Left renal cortex interstitium (tissue), 4 donors: ENCODE measurements at regions not wholly inside any gene's neighbourhood (a gene's known extent, or its start where the extent isn't known, plus 50 kb on each side); places are given as distances from the start of the nearest gene placed in this dataset.
"Not testable (repeated sequence)": the region's sequence is repeated elsewhere in the genome, so short reads cannot be mapped to it uniquely, and the experiment has no call there.

ENCODE experiments used
- DNase-seq, 4 donors: peaks; one replicate each; pipeline ENCODE4 v3.0.0-alpha.2; 2013; ENCODE audit warnings: low read depth in 4 of 4, low spot score in 2 of 4, missing footprints in 1 of 4

DNA sequence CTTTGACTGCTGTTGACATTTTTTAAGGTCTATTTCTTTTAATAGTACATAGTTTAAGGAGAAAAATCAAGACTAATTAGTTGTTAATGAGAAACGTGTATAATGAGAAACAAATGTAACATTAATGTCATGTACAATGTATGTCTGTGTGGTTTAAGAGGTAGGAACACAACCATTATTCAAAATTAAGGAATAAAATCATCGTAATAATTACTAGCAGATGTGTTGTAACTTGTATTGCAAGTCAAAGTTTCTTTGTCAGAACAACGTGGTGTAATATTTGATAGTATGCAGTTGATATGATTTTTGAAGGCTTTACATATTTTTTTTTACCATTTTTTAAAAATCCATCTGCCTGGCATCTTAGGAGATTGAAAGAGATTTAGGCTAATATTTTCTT is 120.2 kb upstream of the ARRDC3 start:
- no peak for DNase-seq

- DNase-seq: no peak
Measured at GRCh38 chr5:91500758-91501157, 117.6 kb upstream of the ARRDC3 start.

GRCh38 chr5:91499943-91500531 is 116.9 kb upstream of the ARRDC3 start:
- DNase-seq: peak; percentile 11 to 39 (median 27)

- DNase-seq: no peak
Measured at GRCh38 chr5:91495699-91496098, 112.6 kb upstream of the ARRDC3 start.

DNA sequence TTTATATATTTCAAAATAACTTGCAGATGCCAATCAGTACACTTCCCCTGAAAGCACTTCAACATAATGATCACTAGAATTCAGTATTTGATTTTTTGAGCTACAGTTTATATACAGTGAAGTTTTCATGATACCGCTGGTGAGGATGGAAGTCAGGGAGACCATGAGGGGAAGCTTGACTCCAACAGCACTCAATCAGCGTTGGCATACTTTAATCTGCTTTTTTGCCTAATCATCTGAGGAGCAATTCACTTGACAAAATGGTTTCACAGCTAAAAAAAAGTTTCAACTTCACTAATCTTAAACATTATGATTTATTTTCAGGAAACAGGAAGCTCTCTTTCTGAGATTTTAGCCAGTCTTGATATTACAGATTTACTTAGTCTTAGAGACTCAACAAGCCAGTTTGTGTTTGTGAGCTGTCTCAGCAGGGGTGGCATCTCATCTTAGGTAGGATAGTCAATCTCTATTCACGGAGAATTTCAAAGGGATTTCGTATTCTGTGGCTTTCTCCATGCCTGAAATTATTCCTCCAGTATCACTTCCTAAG is 111.4 kb upstream of the ARRDC3 start:
- DNase-seq: no peak

- DNase-seq: no peak
Measured at GRCh38 chr5:91493086-91493485, 110.0 kb upstream of the ARRDC3 start.

DNA sequence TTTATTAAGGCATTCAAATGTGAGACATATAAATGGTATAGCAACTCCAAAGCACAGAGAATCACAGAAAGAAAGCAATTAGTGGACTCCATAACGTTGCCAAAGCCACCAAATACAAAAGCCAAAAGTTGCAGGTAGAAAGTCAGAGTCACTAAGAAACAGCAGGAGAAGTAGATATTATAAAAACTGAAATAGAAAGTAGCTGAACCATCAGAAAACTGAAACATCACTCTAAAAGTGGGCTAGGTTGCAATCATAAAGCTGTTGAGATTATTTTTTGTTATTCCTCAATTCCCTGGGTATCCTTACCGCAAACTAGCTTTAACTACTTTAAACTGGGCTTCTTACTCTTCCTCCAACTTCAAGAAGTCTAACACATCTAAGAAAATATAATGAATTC is 108.1 kb upstream of the ARRDC3 start:
- DNase-seq: no peak

GRCh38 chr5:91490316-91490715 is 107.2 kb upstream of the ARRDC3 start:
- no peak for DNase-seq

- DNase-seq: no peak
Measured at GRCh38 chr5:91487420-91487819, 104.3 kb upstream of the ARRDC3 start.

DNA sequence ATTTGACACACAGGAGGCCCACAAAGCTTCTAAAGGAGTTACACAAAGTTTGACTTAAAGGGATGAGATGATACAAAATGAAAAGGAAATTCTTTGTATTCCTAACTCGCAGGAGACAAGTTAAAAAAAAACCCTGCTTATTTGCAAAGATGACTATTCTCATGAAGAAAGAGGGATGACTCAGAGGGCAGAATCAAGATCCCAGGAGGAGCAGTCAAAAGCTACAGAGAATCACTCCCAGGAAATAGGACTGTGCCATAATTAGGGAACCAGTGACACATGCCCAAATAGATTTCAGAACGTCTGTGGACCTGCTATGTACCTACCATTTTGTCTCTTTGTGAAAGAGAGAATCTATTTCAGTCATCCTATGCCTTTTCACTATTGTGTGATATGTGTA is 103.5 kb upstream of the ARRDC3 start:
- no peak for DNase-seq

DNA sequence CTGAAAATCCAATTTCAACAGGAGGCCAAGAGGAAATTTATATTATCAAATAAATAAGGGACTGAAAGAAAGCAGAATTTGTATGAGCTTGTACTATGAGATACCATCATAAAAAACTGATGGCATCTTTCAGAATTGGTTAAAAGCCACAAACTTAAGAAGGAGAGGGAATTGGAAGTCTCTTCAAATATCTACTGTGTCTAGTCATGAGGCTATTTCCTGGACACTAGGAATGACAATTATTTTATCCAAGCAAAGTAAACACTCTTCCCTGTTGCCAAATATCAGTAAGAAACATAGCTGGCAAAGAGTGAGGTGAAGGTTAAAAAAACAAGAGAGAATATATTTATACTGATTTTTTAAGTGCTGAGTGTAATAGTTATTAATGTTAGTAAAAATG is 101.5 kb upstream of the ARRDC3 start:
- no peak for DNase-seq

GRCh38 chr5:91479376-91479775 is 96.3 kb upstream of the ARRDC3 start:
- not testable (repeated sequence) for DNase-seq

DNA sequence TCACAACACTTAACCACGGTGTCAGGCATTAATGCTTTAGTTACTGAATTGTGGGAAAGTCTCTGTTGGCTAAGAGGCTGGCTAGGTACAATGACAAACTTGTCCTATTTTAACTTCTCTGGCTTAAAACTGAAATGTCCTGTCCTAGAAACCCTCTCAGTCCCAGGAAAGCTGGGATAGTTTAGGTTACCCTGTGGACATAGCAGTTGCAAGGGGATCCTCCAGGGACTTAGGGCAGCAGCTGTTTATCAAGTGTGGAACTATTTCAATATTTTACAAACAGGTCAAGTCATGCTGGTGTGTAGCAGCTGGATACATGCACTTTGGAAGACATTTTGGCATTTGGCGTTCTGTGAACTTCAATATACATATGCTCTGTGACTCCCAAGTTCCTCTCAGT is 95.0 kb upstream of the ARRDC3 start:
- DNase-seq: no peak

DNA sequence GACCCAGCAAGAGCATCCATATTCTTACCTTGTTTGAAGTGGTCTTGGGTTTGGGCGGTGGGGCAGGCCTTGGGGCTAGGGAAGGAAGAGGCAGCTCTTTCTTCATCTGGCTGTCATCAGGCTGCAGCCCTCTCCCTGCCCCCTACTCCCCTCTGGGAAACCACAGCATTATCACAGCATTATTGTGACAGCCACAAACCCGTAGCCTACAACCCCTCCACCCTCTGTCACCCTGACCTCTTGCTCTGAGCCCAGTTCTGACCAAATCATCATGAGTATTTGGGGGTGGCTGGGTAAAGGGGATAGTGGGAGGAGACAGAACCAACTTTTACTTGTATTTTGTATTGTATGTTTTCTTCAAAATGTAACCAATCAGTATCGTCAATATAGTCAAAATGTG is 94.3 kb upstream of the ARRDC3 start:
- no peak for DNase-seq

GRCh38 chr5:91474201-91474600 is 91.1 kb upstream of the ARRDC3 start:
- DNase-seq: no peak

- DNase-seq: no peak
Measured at GRCh38 chr5:91472631-91473030, 89.5 kb upstream of the ARRDC3 start.

GRCh38 chr5:91469517-91470165 is 86.5 kb upstream of the ARRDC3 start:
- no peak for DNase-seq

GRCh38 chr5:91468651-91469422 is 85.7 kb upstream of the ARRDC3 start:
- DNase-seq: no peak

DNA sequence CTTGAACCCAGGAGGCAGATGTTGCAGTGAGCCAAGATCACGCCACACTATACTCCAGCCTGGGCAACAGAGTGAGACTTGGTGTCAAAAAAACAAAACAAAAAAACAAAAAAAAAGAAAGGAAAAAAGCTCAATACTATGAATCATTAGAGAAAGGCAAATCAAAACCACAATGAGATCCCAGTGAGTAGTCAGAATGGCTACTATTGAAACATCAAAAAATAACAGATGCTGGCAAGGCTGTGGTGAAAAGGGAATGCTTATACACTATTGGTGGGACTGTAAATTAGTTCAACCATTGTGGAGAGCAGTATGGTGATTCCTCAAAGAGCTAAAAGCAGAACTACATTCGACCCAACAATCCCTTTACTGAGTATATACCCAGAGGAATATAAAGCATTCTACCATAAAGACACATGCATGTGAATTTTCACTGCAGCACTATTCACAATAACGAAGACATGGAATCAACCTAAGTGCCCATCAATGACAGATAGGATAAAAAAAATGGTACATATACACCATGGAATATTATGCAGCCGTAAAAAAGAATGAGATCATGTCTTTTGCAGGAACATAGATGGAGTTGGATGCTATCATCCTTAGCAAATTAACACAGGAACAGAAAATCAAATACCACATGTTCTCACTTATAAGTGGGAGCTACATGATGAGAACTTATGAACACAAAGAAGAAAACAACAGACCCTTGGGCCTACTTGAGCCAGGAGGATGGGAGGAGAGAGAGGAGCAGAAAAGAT is 81.9 kb upstream of the ARRDC3 start:
- no peak for DNase-seq

DNA sequence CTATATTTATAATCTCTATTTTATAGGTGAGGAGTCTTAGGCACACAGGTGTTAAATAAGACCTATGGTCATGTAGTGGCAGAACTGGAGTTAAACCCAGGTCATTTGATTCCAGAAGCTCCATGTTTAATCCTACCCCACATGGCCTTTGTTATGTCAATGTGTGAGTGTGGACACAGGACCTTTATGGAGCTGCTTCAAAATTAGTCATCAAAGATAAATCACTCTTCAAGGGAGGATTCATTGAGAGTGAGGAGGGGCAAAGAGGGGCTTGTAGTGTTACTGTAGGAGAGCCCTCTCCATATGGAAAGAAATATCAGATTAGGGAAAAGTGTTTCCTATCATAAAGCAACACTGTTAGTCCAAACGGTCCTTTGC is 74.6 kb upstream of the ARRDC3 start:
- no peak for DNase-seq
